Suprapubic skin (tissue), 3 donors: ENCODE measurements at regions not wholly inside any gene's neighbourhood (a gene's known extent, or its start where the extent isn't known, plus 50 kb on each side); places are given as distances from the start of the nearest gene placed in this dataset.

Source experiments
- CTCF ChIP-seq, 2 donors: fragments of 200-600 bp in 1 of 2; fragments of 450-650 bp in 1 of 2; sonication (generic) in 1 of 2; IDR thresholded peaks; one replicate each; pipeline ENCODE4 v1.5.1; 2016 to 2019; ENCODE audit warnings: antibody characterized with exemption in 2 of 2, mild to moderate bottlenecking in 1 of 2, moderate library complexity in 1 of 2
- POLR2A ChIP-seq, 2 donors: fragments of 450-650 bp; IDR thresholded peaks; one replicate each; pipeline ENCODE4 v1.6.1; 2017; ENCODE audit warnings: antibody characterized with exemption in 2 of 2, mild to moderate bottlenecking in 2 of 2, moderate library complexity in 2 of 2

GRCh38 chr3:107949394-107949970, 141.3 kb downstream of the CD47 start:
- no peak for TF ChIP-seq POLR2A (IDR thresholded peaks at IDR 0.05)
- no peak for TF ChIP-seq CTCF (IDR thresholded peaks at IDR 0.05)
